GM12878 (cell line): ENCODE measurements at regions not wholly inside any gene's neighbourhood (a gene's known extent, or its start where the extent isn't known, plus 50 kb on each side); places are given as distances from the start of the nearest gene placed in this dataset.

ENCODE experiments used
- CREB1 ChIP-seq: IDR thresholded peaks from 2 replicates; pipeline ENCODE4 v1.6.1; 2012; ENCODE audit warnings: low read depth, mild to moderate bottlenecking, inconsistent platforms
- KDM1A ChIP-seq: fragments of 200-600 bp; sonication (generic); IDR thresholded peaks from 2 replicates; pipeline ENCODE4 v1.6.1; 2016; ENCODE audit warnings: borderline replicate concordance
- MYB ChIP-seq: fragments of 150-350 bp; IDR thresholded peaks from 2 replicates; pipeline ENCODE4 v1.6.1; 2014; ENCODE audit warnings: mild to moderate bottlenecking, low read depth, low read length, borderline replicate concordance

DNA sequence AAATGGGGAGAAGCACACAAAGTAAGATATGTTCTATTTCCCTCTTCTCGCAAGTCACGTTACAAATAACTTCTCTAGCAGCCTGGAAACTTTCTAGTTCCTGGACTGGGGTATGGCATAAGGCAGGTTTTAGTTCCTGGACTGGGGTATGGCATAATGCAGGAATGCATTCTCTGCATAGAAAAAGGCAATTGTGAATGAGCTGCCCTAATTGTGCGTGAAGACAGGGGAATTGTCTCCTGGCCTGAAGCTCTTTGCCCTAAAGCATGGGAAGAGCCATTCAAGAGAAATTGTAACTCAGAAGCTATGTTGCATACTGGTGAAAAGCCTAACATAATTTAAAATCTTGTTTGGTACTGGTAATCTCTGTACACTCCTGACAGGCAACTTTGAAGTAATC, 54.3 kb upstream of the CBLB start:
- TF ChIP-seq KDM1A (no peak), MYB (no peak), CREB1 (no peak)
